H54 (cell line): ENCODE measurements at regions not wholly inside any gene's neighbourhood (a gene's known extent, or its start where the extent isn't known, plus 50 kb on each side); places are given as distances from the start of the nearest gene placed in this dataset.
A peak's percentile ranks its signal among the peaks of the same experiment; 100 is the strongest.
"Not testable (repeated sequence)": the region's sequence is repeated elsewhere in the genome, so short reads cannot be mapped to it uniquely, and the experiment has no call there.

Source experiments
- DNase-seq: peaks from one replicate; pipeline ENCODE4 v3.0.0; 2011; ENCODE audit warnings: low spot score, mixed read lengths; ENCODE audit not compliant: insufficient read length
- FAIRE-seq: peaks from 3 replicates; lab custom pipeline; 2011; peaks lifted over from hg19 to GRCh38; lab: Jason Lieb, UNC
- POLR2A ChIP-seq: IDR thresholded peaks from 2 replicates; pipeline ENCODE4 v1.6.1; 2011; ENCODE audit warnings: low read depth, mild to moderate bottlenecking, low read length

GRCh38 chr22:35475545-35475944 is 65.1 kb upstream of the RASD2 start:
- no peak for FAIRE-seq

DNA sequence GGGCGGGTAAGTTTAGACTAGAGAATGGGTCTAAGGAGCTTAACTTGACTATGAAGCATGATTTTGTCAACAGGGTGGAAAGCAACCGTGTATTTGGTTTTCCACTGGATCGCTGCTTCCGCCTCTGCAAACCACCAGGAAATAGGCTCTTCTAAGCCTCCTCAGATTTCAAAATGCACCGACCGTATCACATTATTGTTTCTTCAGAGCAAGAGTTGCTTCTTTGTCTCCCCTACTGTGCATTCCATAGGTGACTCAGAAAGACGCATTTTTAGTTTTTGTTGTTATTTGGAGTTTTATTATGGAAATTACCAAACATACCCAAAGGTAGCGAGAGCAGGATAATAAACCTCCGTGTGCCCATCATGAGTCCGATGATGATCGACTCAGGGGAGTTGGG is 64.3 kb upstream of the RASD2 start:
- no peak for DNase-seq
- FAIRE-seq = no peak
- no peak for TF ChIP-seq POLR2A

More at GRCh38 chr22:35475545-35475944, 65.1 kb upstream of the RASD2 start:
- no peak for TF ChIP-seq POLR2A
- no peak for DNase-seq

- FAIRE-seq (no peak), DNase-seq (peak; percentile 56)
- no peak for TF ChIP-seq POLR2A
Measured at GRCh38 chr22:35477911-35478582, 62.6 kb upstream of the RASD2 start.

GRCh38 chr22:35478633-35479107 is 62.0 kb upstream of the RASD2 start:
- no peak for DNase-seq
- FAIRE-seq = no peak
- no peak for TF ChIP-seq POLR2A

- FAIRE-seq (no peak), DNase-seq (no peak)
- no peak for TF ChIP-seq POLR2A
Measured at GRCh38 chr22:35479359-35479758, 61.3 kb upstream of the RASD2 start.

DNA sequence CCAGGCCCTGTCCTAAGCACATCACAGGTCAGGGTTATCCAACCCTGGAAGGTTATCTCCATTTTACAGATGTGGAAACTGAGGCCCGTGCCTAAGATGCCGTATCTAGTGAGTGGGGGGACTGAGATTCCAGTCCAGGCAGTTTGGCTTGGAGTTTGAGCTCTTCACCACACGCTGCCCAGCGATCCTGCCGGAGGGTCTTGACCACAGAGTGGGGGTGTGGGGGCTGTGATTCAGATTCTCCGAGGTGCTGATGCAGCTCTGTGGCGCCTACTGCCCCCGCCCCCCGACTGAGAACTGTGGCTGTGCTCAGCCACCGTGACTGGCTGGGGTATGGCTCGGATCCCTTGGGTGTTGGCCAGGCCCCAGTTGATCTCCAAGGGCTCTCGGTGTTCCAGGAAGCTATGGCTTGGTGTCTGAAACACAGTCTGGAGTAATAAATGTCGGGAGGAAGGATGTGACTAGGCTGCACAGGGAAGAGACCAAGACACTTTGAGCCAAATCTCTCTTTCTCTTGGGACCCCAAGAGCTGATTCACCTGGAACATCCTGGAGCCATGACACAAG is 60.6 kb upstream of the RASD2 start:
- no peak for TF ChIP-seq POLR2A
- FAIRE-seq = no peak

DNA sequence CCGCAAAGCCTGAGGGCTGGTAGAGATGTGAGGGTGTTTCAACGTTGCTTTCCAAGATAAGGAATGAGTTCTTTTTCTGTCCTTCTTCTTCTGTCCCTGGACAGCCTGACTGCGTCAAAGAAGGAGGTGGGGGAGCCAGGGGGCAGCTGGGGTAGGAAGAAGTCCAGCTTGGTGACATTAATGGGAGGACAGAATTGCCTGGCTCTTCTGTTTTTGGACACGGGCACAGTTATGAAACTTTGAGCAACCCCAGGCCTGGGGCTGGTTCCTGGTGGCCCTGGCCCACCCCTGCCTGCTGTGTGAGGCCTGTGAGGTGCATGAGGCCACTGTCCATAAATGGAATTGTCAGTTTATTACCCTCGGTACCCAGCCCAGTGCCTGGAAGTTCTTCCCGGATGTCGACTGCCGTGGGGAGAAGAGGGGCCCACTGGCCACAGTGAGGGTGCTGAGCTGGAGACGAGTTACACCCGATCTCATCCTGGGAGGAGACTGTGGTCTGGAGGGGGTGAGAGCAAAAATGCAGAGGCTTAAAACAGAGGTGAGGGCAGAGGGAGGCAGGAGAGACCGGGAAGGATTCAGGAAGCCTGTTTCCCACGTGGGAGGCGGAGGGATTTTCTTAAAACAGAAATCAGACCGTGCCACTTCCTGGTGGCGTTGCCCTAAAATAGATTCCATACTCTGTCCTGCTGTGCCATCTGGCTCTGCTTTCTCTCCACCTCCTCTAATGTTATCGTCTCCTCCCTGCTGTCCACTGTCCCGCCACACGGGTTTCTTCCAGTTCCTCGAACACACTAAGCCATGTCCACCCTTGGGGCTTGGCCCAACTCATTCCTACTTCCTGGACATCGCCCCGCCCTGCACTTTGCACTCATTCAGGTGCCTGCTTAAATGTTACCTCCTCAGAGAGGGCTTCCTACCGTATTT is 59.7 kb upstream of the RASD2 start:
- no peak for TF ChIP-seq POLR2A

More for the DNA sequence above, 60.6 kb upstream of the RASD2 start:
- DNase-seq = no peak

GRCh38 chr22:35482311-35482710 is 58.3 kb upstream of the RASD2 start:
- no peak for TF ChIP-seq POLR2A
- FAIRE-seq (no peak), DNase-seq (no peak)

More for the DNA sequence above, 59.7 kb upstream of the RASD2 start:
- no peak for FAIRE-seq
- no peak for DNase-seq

DNA sequence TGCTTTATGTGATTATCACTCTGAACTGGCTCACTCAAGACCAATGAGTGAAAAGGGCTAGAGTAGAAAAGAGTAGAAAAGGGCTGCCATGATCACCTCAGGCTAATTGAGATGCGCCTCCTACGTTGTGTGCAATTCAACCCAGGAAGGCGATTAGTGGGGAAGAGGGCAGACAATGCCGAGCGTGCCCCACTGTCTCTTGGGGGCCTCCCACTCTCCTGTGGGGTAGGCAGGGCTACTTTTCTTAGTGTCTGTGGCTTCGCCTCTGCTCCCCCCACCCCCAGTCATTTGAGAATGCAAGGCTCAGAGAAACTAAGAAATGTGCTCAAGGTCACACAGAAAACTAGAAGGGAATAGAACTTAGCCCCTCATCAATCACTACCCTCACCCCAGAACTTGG is 57.7 kb upstream of the RASD2 start:
- DNase-seq (no peak), FAIRE-seq (no peak)
- no peak for TF ChIP-seq POLR2A

DNA sequence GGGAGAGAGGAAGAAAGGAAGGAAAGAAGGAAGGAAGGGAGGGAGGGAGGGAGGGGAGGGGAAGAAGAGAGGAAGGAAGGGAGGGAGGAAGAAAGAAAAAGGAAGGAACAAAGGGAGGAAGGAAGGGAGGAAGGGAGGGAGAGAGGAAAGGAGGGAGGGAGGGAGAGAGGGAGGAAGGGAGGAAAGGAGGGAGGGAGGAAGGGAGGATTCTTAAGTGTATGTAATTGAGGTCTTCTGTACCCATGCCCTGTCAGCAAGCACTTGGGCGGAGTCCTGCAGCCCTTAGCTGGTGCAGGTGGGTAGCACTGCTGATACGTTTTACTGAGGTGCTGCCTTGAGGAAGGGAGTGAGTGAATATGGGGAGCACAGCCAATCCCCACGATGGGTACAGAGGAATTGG is 56.9 kb upstream of the RASD2 start:
- TF ChIP-seq POLR2A = no peak
- no peak for FAIRE-seq
- no peak for DNase-seq

DNA sequence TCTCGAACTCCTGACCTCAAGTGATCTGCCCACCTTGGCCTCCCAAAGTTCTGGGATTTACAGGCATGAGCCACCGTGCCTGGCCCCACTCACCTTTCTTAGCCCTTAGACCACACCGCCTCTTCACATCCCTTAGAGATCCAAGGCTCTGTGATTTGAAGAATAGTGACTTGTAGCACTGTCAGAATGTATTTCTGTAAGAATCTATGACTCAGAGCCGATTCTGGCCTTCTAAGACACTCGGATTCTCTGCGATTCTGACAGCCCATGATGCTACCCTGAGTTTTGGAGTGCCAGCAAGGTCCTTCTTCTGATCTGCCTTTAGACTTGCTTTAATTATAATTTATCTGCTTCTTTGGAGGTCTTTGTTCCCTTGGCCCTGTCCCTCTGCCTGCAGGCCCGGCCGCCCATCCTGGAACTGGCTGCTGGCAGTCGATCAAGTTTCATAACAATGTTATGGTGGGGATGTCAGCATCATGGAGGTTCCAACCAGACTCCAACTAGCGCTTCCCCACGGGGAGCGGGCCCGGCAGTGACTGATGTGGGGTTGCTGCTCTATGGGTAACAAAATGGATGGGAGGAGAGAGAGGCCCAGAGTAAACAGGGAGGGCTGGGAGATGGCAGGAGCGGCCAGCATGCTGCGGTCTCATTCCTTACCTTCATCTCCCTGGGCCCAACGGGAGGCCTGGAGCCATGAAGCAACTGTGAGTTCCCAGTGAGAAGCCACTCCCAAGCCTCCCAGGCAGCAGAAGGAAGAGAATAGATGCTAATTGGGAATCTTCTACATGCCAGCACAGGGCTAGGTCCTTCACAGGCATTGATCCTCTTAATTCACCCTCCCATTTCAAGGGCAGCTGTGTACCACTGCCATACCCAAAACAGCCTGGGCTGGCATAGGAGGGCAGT is 55.7 kb upstream of the RASD2 start:
- FAIRE-seq (no peak), DNase-seq (no peak)
- no peak for TF ChIP-seq POLR2A

GRCh38 chr22:35486116-35486631 is 54.5 kb upstream of the RASD2 start:
- TF ChIP-seq POLR2A = no peak
- FAIRE-seq = no peak

GRCh38 chr22:35487623-35488022 is 53.0 kb upstream of the RASD2 start:
- DNase-seq, FAIRE-seq: not testable (repeated sequence)

More at GRCh38 chr22:35486116-35486631, 54.5 kb upstream of the RASD2 start:
- DNase-seq = no peak
